Heart right ventricle (tissue), 16 donors: ENCODE measurements at regions not wholly inside any gene's neighbourhood (a gene's known extent, or its start where the extent isn't known, plus 50 kb on each side); places are given as distances from the start of the nearest gene placed in this dataset.
"Not testable (repeated sequence)": the region's sequence is repeated elsewhere in the genome, so short reads cannot be mapped to it uniquely, and the experiment has no call there.

ENCODE experiments used
- ATAC-seq, 8 donors: fragments of 200-7000 bp; cut with Tn5 transposase; one replicate each; pipeline ENCODE4 v1.9.1; 2020; ENCODE audit warnings: mild to moderate bottlenecking in 8 of 8, moderate library complexity in 8 of 8, moderate number of reproducible peaks in 1 of 8
- DNase-seq, 2 donors: peaks; one replicate each; pipeline ENCODE4 v3.0.0-alpha.2; 2020
- H3K27ac ChIP-seq, 10 donors: fragments of 200-600 bp; sonication (generic) in 2 of 10; one replicate each; pipeline versions ENCODE4 v1.5.0 to v1.8.0; 2020 to 2022; ENCODE audit warnings: mild to moderate bottlenecking in 3 of 10
- H3K27me3 ChIP-seq, 7 donors: fragments of 200-600 bp; one replicate each; pipeline ENCODE4 v1.8.0; 2021 to 2022; ENCODE audit warnings: mild to moderate bottlenecking in 2 of 7
- H3K36me3 ChIP-seq, 9 donors: fragments of 200-600 bp; sonication (generic) in 1 of 9; one replicate each; pipeline versions ENCODE4 v1.5.0 to v1.8.0; 2020 to 2022; ENCODE audit warnings: mild to moderate bottlenecking in 2 of 9
- H3K4me1 ChIP-seq, 9 donors: fragments of 200-600 bp; sonication (generic) in 1 of 9; one replicate each; pipeline versions ENCODE4 v1.5.0 to v1.8.0; 2020 to 2022; ENCODE audit warnings: mild to moderate bottlenecking in 4 of 9
- H3K4me3 ChIP-seq, 10 donors: fragments of 200-600 bp; sonication (generic) in 2 of 10; one replicate each; pipeline versions ENCODE4 v1.5.0 to v1.8.0; 2020 to 2022; ENCODE audit warnings: mild to moderate bottlenecking in 7 of 10, moderate library complexity in 2 of 10
- H3K9me3 ChIP-seq, 11 donors: fragments of 200-600 bp in 10 of 11; sonication (generic) in 2 of 11; one replicate each; pipeline versions ENCODE4 v1.5.0 to v1.8.0; 2013 to 2022; ENCODE audit warnings: mild to moderate bottlenecking in 2 of 11, control low read depth in 1 of 11, moderate library complexity in 1 of 11
- WGBS, 2 donors: extraction: QIAGEN DNeasy Blood & Tissue Kit; methylation state at CpG; one replicate each; pipeline ENCODE4 v1.1.7; 2013; ENCODE audit warnings: inconsistent platforms in 1 of 2; 5-methylcytosine and 5-hydroxymethylcytosine counted together
- intact Hi-C, 10 donors: fragments of 100-400 bp; cut with DNase I; formaldehyde crosslinking; loops; one replicate each; pipeline versions ENCODE4 v1.11.1 to v1.14.2; 2022
- TF ChIP-seq, protein P1 (sequence below), 9 donors: fragments of 200-600 bp; sonication (generic) in 2 of 9; IDR thresholded peaks; one replicate each; pipeline versions ENCODE4 v1.5.0 to v1.8.0; 2021 to 2022; ENCODE audit warnings: antibody characterized with exemption in 9 of 9, mild to moderate bottlenecking in 5 of 9, moderate library complexity in 1 of 9
- donor health status: Arrhythmogenic right ventricular cardiomyopathy.
- donor health status: ischemic (EF 13 %, LVEDD 7.1; RV severe dilation, severe dysfunction).
- donor health status: healthy with polysubstance abuse.
- donor health status: DM: no; HTN: yes; CAD: no.
- donor health status: DM: no; HTN: no; CAD: no.
- donor health status: ischemic (EF 25% LVEDD 6.9; RV normal size, moderate dysfunction).
- donor health status: ischemic (EF 25% LVEDD 5.7; RV mildly dilated, moderate dysfunction).
- donor health status: healthy.
- donor health status: DM: yes; HTN: yes; CAD: no.
- donor health status: Ischemic cardiomyopathy.
- donor health status: ischemic (EF 35%, LVEDD 5.7; RV mildly dilated, moderate dysfunction).
- donor health status: nonischemic (EF 11% LVEDD 7.7; RV severe dilation, severe dysfunction).
- donor health status: DM: yes; HTN: yes; CAD: no.
- donor health status: PGD.
- donor health status: ischemic (EF 29% LVEDD 5.4; RV normal size, mild dysfunction).
- donor health status: nonischemic (EF 23%, LVEDD 6.1; RV moderate dilation, normal function).

DNA sequence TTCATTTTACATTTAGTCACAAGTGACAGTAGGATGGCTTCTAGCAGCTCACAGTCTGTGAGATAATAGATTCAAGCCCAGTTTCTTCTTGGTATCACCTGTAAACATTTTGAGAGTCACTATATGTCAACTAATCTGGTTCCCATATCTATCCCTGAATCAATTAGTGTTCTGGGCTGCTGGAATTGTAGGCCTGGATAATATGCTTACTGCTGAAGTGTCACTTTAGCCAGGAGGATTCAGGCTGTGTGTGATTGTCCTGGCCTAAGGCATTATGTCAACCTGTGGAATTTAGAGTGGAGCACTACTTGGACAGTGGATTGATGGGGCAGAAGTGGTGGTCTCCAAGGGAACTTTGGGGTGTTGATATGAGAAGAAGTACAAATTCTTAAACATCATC is 1071.8 kb upstream of the CITED2 start:
- Histone ChIP-seq H3K4me1 (peaks cover 0 to 19% (median 5%) of the 10 kb centered on the region in 9 donors), H3K27ac (no peak overlapping the region), H3K4me3 (no peak overlapping the region), H3K9me3 (peaks cover 0 to 9% (median 0%) of the 10 kb centered on the region in 11 donors), H3K27me3 (no peaks in the 10 kb centered on the region), H3K36me3 (no peaks in the 10 kb centered on the region)
- intact Hi-C loops = loop anchor here in 5 of 10 donors (10.0 kb wide), 5 partner anchors 371 to 561 kb away; no protein-coding TSS in a partner anchor
- no peak for ATAC-seq
- DNase-seq = no peak
- TF ChIP-seq, protein P1, sequence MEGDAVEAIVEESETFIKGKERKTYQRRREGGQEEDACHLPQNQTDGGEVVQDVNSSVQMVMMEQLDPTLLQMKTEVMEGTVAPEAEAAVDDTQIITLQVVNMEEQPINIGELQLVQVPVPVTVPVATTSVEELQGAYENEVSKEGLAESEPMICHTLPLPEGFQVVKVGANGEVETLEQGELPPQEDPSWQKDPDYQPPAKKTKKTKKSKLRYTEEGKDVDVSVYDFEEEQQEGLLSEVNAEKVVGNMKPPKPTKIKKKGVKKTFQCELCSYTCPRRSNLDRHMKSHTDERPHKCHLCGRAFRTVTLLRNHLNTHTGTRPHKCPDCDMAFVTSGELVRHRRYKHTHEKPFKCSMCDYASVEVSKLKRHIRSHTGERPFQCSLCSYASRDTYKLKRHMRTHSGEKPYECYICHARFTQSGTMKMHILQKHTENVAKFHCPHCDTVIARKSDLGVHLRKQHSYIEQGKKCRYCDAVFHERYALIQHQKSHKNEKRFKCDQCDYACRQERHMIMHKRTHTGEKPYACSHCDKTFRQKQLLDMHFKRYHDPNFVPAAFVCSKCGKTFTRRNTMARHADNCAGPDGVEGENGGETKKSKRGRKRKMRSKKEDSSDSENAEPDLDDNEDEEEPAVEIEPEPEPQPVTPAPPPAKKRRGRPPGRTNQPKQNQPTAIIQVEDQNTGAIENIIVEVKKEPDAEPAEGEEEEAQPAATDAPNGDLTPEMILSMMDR (IDR thresholded peaks at IDR 0.05) = no peak

DNA sequence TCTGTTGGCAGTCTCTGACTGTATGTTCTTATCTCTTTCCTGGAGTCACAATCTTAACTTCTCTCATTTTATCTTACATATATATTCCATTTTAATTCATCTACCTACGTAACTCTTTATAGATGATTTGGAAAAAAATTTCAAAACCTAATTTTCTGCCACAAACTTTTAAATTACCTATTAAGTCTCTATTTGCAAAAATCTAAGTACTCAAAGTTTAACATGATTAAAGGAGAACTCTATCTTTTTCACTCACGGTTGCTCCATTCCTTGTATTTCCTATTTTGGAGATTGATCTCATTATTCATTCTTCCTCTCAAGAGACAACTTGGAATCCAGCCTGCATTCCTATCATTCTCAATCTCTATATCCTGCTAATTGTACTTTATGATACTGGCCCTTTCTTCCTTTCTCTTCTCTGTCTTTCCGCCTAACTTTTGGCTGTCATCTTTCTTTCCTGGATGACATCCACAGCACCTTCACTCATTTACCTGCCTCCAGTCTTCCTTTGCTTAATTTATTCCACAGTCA is 1071.1 kb upstream of the CITED2 start:
- H3K36me3 ChIP-seq = no peaks in the 10 kb centered on the region
- H3K9me3 ChIP-seq = peaks cover 0 to 9% (median 0%) of the 10 kb centered on the region in 11 donors
- ATAC-seq (no peak), DNase-seq (no peak)
- no peak overlapping the region for H3K27ac ChIP-seq
- WGBS, 2 donors = 36 to 40% methylated on average over 3 of the region's 3 CpGs
- peaks cover 0 to 26% (median 7%) of the 10 kb centered on the region in 9 donors for H3K4me1 ChIP-seq
- no peaks in the 10 kb centered on the region for H3K27me3 ChIP-seq
- TF ChIP-seq, protein P1 (IDR thresholded peaks at IDR 0.05) = no peak
- no peak overlapping the region for H3K4me3 ChIP-seq
- intact Hi-C loops = loop anchor here in 5 of 10 donors (10.0 kb wide), 5 partner anchors 371 to 561 kb away; no protein-coding TSS in a partner anchor

DNA sequence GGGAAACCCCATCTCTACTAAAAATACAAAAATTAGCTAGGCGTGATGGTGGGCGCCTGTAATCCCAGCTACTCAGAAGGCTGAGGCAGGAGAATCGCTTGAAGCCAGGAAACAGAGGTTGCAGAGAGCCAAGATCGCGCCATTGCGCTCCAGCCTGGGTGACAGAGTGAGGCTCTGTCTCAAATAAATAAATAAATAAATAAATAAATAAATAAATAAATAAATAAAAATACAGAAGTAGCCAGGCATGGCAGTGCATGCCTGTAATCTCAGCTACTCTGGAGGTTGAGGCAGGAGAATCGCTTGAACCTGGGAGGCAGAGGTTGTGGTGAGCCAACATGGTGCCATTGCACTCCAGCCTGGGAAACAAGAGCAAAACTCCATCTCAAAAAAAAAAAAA is 1068.7 kb upstream of the CITED2 start:
- 94 to 98% methylated on average over 7 of the region's 7 CpGs for WGBS, 2 donors
- H3K27me3 ChIP-seq, H3K4me3 ChIP-seq, H3K9me3 ChIP-seq, H3K27ac ChIP-seq, DNase-seq, H3K36me3 ChIP-seq, ATAC-seq: not testable (repeated sequence)
- H3K4me1 ChIP-seq = peaks cover 0 to 38% (median 16%) of the 10 kb centered on the region in 9 donors
- intact Hi-C loops = loop anchor here in 6 of 10 donors (5.0 to 10.0 kb wide), 8 partner anchors 368 to 1226 kb away; partner anchors contain the start of gene CITED2 (in 1 of the 6)

DNA sequence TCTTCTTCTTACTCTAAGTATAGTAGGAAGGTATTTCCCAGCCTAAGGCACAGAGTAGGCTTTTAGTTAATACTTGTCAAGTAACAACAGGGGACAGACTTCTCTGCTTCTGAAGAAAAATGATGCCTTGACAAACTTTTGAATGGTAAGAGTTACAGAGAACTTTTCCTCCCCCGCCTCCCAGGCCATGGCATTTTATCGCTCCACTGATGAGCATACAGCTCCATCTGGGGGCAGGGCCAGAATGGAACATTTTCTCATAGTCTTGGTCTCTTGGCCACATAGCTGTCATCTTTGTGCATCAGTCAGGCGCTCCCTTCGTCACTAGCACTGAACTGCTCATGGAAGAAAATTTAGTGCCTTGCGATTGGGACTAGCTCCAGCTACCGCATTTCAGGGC is 1066.8 kb upstream of the CITED2 start:
- DNase-seq (peak; percentile 32 to 79), ATAC-seq (peak; percentile 91 to 98 (median 94))
- 19 to 47% methylated on average over 6 of the region's 6 CpGs for WGBS, 2 donors
- no peak overlapping the region for H3K4me3 ChIP-seq
- TF ChIP-seq, protein P1 (IDR thresholded peaks at IDR 0.05) = peak; percentile 22 to 75 (median 61)
- H3K27ac ChIP-seq = peak overlapping the region in 6 of 10 donors; percentile 19 to 62 (median 48)
- intact Hi-C loops = loop anchor here in 7 of 10 donors (1.0 to 10.0 kb wide), 12 partner anchors 366 to 1224 kb away; partner anchors contain the start of gene CITED2 (in 4 of the 7)
- no peaks in the 10 kb centered on the region for H3K36me3 ChIP-seq
- H3K27me3 ChIP-seq = no peaks in the 10 kb centered on the region
- peaks cover 0 to 44% (median 16%) of the 10 kb centered on the region in 9 donors for H3K4me1 ChIP-seq
- no peaks in the 10 kb centered on the region for H3K9me3 ChIP-seq
